ENCODE measurements at regions not wholly inside any gene's neighbourhood (a gene's known extent, or its start where the extent isn't known, plus 50 kb on each side); places are given as distances from the start of the nearest gene placed in this dataset.

GRCh38 chr12:87806310-87806709, 222.9 kb downstream of the C12orf50 start:
- no peak for TF ChIP-seq CTCF (conservative IDR thresholded peaks at IDR 0.05)
- no peak overlapping the region for H3K27ac ChIP-seq

GRCh38 chr12:87804386-87804785, 224.8 kb downstream of the C12orf50 start:
- no peak for TF ChIP-seq CTCF (conservative IDR thresholded peaks at IDR 0.05)
- no peak overlapping the region for H3K27ac ChIP-seq

GRCh38 chr12:87802721-87803011, 226.5 kb downstream of the C12orf50 start:
- no peak for TF ChIP-seq CTCF (conservative IDR thresholded peaks at IDR 0.05)
- H3K27ac ChIP-seq = no peak overlapping the region

- no peak overlapping the region for H3K27ac ChIP-seq
- TF ChIP-seq CTCF (conservative IDR thresholded peaks at IDR 0.05) = no peak
Measured at GRCh38 chr12:87801860-87802720, 227.1 kb downstream of the C12orf50 start.

- no peak for TF ChIP-seq CTCF (conservative IDR thresholded peaks at IDR 0.05)
- H3K27ac ChIP-seq = no peak overlapping the region
Measured at GRCh38 chr12:87796961-87797516, 232.2 kb downstream of the C12orf50 start.

- no peak overlapping the region for H3K27ac ChIP-seq
- TF ChIP-seq CTCF (conservative IDR thresholded peaks at IDR 0.05) = no peak
Measured at GRCh38 chr12:87795555-87795954, 233.6 kb downstream of the C12orf50 start.

GRCh38 chr12:87794854-87795253, 234.3 kb downstream of the C12orf50 start:
- H3K27ac ChIP-seq = no peak overlapping the region
- no peak for TF ChIP-seq CTCF (conservative IDR thresholded peaks at IDR 0.05)
